HCT116 (cell line): ENCODE measurements at regions not wholly inside any gene's neighbourhood (a gene's known extent, or its start where the extent isn't known, plus 50 kb on each side); places are given as distances from the start of the nearest gene placed in this dataset.

Experiments used
- ATAC-seq: fragments of 200-7000 bp; cut with Tn5 transposase; 2 replicates; pipeline ENCODE4 v1.9.1; 2020; ENCODE audit warnings: mild to moderate bottlenecking, moderate library complexity
- BruUV-seq: library from RNA; stranded (reverse); fragments of 400-500 nt; replicated peaks from 2 replicates; lab custom pipeline; 2021; lab: Mats Ljungman, UMichigan
- CTCF ChIA-PET: fragments of 300-600 bp; sonication (Branson Sonifier 250); formaldehyde crosslinking; loops from one replicate; lab custom pipeline; 2021; ENCODE audit warnings: antibody characterized with exemption; lab: Charles Lee
- POLR2A ChIA-PET: fragments of 300-600, 350-600 bp; sonication (Branson Sonifier 250); formaldehyde crosslinking; loops from one replicate; lab custom pipeline; 2021; ENCODE audit warnings: antibody characterized with exemption; lab: Charles Lee
- RAD21 ChIA-PET, 2 experiments: fragments of 300-600 bp; sonication (Branson Sonifier 250); formaldehyde crosslinking; loops; one replicate each; lab custom pipeline; 2023; ENCODE audit warnings: low total read pairs in 2 of 2; ENCODE audit not compliant: uncharacterized antibody in 2 of 2, unreplicated experiment in 2 of 2, low non-redundant PET in 1 of 2; lab: Charles Lee
- DNase-seq: peaks from one replicate; pipeline ENCODE4 v3.0.0-alpha.2; 2010; ENCODE audit warnings: low read depth, low spot score
- H2AFZ ChIP-seq: fragments of 200-600 bp; shearing (Covaris generic), sonication (generic); 2 replicates; pipeline ENCODE4 v1.6.1; 2017; ENCODE audit warnings: low read depth, mixed run types, mixed read lengths, antibody characterized with exemption, low read length; ENCODE audit not compliant: poor library complexity, severe bottlenecking
- H3K27ac ChIP-seq: 2 replicates; pipeline ENCODE4 v1.5.1; 2012; ENCODE audit warnings: low read depth, low read length
- H3K27me3 ChIP-seq: fragments of 200-600 bp; sonication (generic); 2 replicates; pipeline ENCODE4 v1.6.1; 2016; ENCODE audit warnings: mixed run types, low read length, mixed read lengths; ENCODE audit not compliant: insufficient read depth
- H3K36me3 ChIP-seq, 2 experiments: fragments of 200-500 bp in 1 of 2; fragments of 200-600 bp in 1 of 2; sonication (Bioruptor generic) in 1 of 2; sonication (generic) in 1 of 2; 2 replicates each; pipeline versions ENCODE4 v1.5.1 to v1.6.1; 2014 to 2016; ENCODE audit warnings: low read length in 2 of 2, inconsistent platforms in 1 of 2, mixed read lengths in 1 of 2, mixed run types in 1 of 2; ENCODE audit not compliant: insufficient read depth in 2 of 2, control insufficient read depth in 1 of 2
- H3K4me1 ChIP-seq, 2 experiments: fragments of 200-600 bp in 1 of 2; sonication (generic) in 1 of 2; 2 replicates each; pipeline versions ENCODE4 v1.5.1 to v1.6.1; 2012 to 2017; ENCODE audit warnings: low read length in 2 of 2, inconsistent platforms in 1 of 2, mild to moderate bottlenecking in 1 of 2, mixed read lengths in 1 of 2, mixed run types in 1 of 2, moderate library complexity in 1 of 2; ENCODE audit not compliant: insufficient read depth in 2 of 2, control insufficient read depth in 1 of 2
- H3K4me2 ChIP-seq: fragments of 200-600 bp; sonication (generic); 2 replicates; pipeline ENCODE4 v1.6.1; 2017; ENCODE audit warnings: mixed run types, low read length, mixed read lengths
- H3K4me3 ChIP-seq, 2 experiments: fragments of 200-600 bp in 1 of 2; sonication (generic) in 1 of 2; replicated peaks in 1 of 2; 2 replicates each; pipeline ENCODE4 v1.5.1; 2011 to 2016; ENCODE audit warnings: low read length in 2 of 2, control low read depth in 1 of 2, low read depth in 1 of 2, mild to moderate bottlenecking in 1 of 2, mixed read lengths in 1 of 2, mixed run types in 1 of 2
- H3K79me2 ChIP-seq: fragments of 200-600 bp; sonication (generic); 2 replicates; pipeline ENCODE4 v1.6.1; 2017; ENCODE audit warnings: mild to moderate bottlenecking, mixed run types, low read length, moderate library complexity, mixed read lengths; ENCODE audit not compliant: insufficient read depth
- H3K9ac ChIP-seq: fragments of 200-600 bp; sonication (generic); 2 replicates; pipeline ENCODE4 v1.6.1; 2016; ENCODE audit warnings: low read length, mixed read lengths
- H3K9me2 ChIP-seq: fragments of 200-600 bp; sonication (generic), shearing (Covaris generic); 2 replicates; pipeline ENCODE4 v1.6.1; 2017; ENCODE audit warnings: mixed run types, mild to moderate bottlenecking, moderate library complexity; ENCODE audit not compliant: insufficient read depth
- H3K9me3 ChIP-seq, 2 experiments: fragments of 200-500 bp in 1 of 2; fragments of 200-600 bp in 1 of 2; sonication (Bioruptor generic) in 1 of 2; sonication (generic) in 1 of 2; 2 replicates each; pipeline ENCODE4 v1.6.1; 2014 to 2017; ENCODE audit warnings: low read length in 2 of 2, mixed read lengths in 2 of 2, inconsistent platforms in 1 of 2, low read depth in 1 of 2, mild to moderate bottlenecking in 1 of 2, mixed run types in 1 of 2, moderate library complexity in 1 of 2; ENCODE audit not compliant: control insufficient read depth in 1 of 2, insufficient read depth in 1 of 2
- H4K20me1 ChIP-seq: fragments of 200-600 bp; sonication (generic), shearing (Covaris generic); 2 replicates; pipeline ENCODE4 v1.6.1; 2017; ENCODE audit warnings: mixed run types, mild to moderate bottlenecking, moderate library complexity; ENCODE audit not compliant: insufficient read depth
- ATF3 ChIP-seq: IDR thresholded peaks from 2 replicates; pipeline ENCODE4 v1.6.1; 2012
- CBX3 ChIP-seq: IDR thresholded peaks from 2 replicates; pipeline ENCODE4 v1.6.1; 2012; ENCODE audit warnings: low read depth
- CEBPB ChIP-seq: IDR thresholded peaks from 2 replicates; pipeline ENCODE4 v1.6.1; 2012; ENCODE audit warnings: low read depth
- CTCF ChIP-seq, 3 experiments: fragments of 200-600 bp in 1 of 3; sonication (generic) in 1 of 3; IDR thresholded peaks in 2 of 3; conservative IDR thresholded peaks in 1 of 3; 2 replicates each; pipeline ENCODE4 v1.5.1; 2012 to 2017; ENCODE audit warnings: low read depth in 2 of 3, low read length in 2 of 3, antibody characterized with exemption in 1 of 3, borderline replicate concordance in 1 of 3, control low read depth in 1 of 3, mild to moderate bottlenecking in 1 of 3, mixed read lengths in 1 of 3, mixed run types in 1 of 3, moderate library complexity in 1 of 3; ENCODE audit not compliant: insufficient read depth in 1 of 3
- ELF1 ChIP-seq: IDR thresholded peaks from 2 replicates; pipeline ENCODE4 v1.6.1; 2012; ENCODE audit warnings: low read depth, borderline replicate concordance
- EZH2 ChIP-seq: fragments of 200-600 bp; sonication (generic); IDR thresholded peaks from 2 replicates; pipeline ENCODE4 v1.6.1; 2017; ENCODE audit warnings: antibody characterized with exemption, mixed run types
- EZH2phosphoT487 ChIP-seq: fragments of 200-600 bp; IDR thresholded peaks from 2 replicates; pipeline ENCODE4 v1.6.1; 2018; ENCODE audit warnings: antibody characterized with exemption, borderline replicate concordance
- JUND ChIP-seq: IDR thresholded peaks from 2 replicates; pipeline ENCODE4 v1.6.1; 2012
- POLR2AphosphoS5 ChIP-seq: IDR thresholded peaks from 2 replicates; pipeline ENCODE4 v1.6.1; 2011; ENCODE audit warnings: mild to moderate bottlenecking, low read depth, low read length, moderate library complexity
- REST ChIP-seq: IDR thresholded peaks from 2 replicates; pipeline ENCODE4 v1.6.1; 2012; ENCODE audit warnings: low read depth
- SIN3A ChIP-seq: IDR thresholded peaks from 2 replicates; pipeline ENCODE4 v1.6.1; 2012; ENCODE audit warnings: low read depth
- SRF ChIP-seq: IDR thresholded peaks from 2 replicates; pipeline ENCODE4 v1.6.1; 2012; ENCODE audit warnings: low read depth
- intact Hi-C: fragments of 100-400 bp; cut with micrococcal nuclease; formaldehyde crosslinking; loops from 2 replicates; pipeline ENCODE4 v1.10.0; 2022

- ATAC-seq = no peak
- intact Hi-C loops = no loop called here
Measured at GRCh38 chr2:14425869-14426268, 206.6 kb upstream of the LRATD1 start.

More at GRCh38 chr2:14425869-14426268, 206.6 kb upstream of the LRATD1 start:
- Histone ChIP-seq H3K4me3 (no peak overlapping the region), H3K4me2 (no peak overlapping the region), H3K9me3 (peaks cover 4 to 20% of the 10 kb centered on the region in 2 experiments; a peak in 3 of 4 replicates), H4K20me1 (no peaks in the 10 kb centered on the region), H3K4me1 (no peaks in the 10 kb centered on the region), H3K79me2 (no peaks in the 10 kb centered on the region), H3K9ac (no peak overlapping the region), H3K27ac (no peak overlapping the region), H2AFZ (no peak overlapping the region), H3K27me3 (no peaks in the 10 kb centered on the region), H3K9me2 (no peaks in the 10 kb centered on the region)
- ChIA-PET POLR2A (no interaction called here), RAD21 (no interaction called here)
- TF ChIP-seq CEBPB (no peak), ELF1 (no peak), CBX3 (no peak), SRF (no peak), EZH2 (no peak), ATF3 (no peak), JUND (no peak), CTCF (IDR thresholded peaks at IDR 0.05 in 2 of 3, conservative IDR thresholded peaks at IDR 0.05 in 1 of 3; ENCODE audit: borderline replicate concordance in 1 of 3, insufficient read depth in 1 of 3, low read depth in 2 of 3, low read length in 2 of 3) (no peak), POLR2AphosphoS5 (no peak), SIN3A (no peak), REST (no peak), EZH2phosphoT487 (no peak)
- TF ChIP-seq, all 23 proteins: peak for 0
- no peak for DNase-seq
- no TSS peak for BruUV-seq
- H3K36me3 ChIP-seq = no peaks in the 10 kb centered on the region
- CTCF ChIA-PET = no interaction called here
